Kidney (tissue), 13 donors: ENCODE measurements at regions not wholly inside any gene's neighbourhood (a gene's known extent, or its start where the extent isn't known, plus 50 kb on each side); places are given as distances from the start of the nearest gene placed in this dataset.
"Not testable (repeated sequence)": the region's sequence is repeated elsewhere in the genome, so short reads cannot be mapped to it uniquely, and the experiment has no call there.

ENCODE experiments used
- DNase-seq, 5 donors: peaks; one replicate each; pipeline ENCODE4 v3.0.0-alpha.2; 2013 to 2020
- FAIRE-seq: peaks from 2 replicates; lab custom pipeline; 2012; peaks lifted over from hg19 to GRCh38; lab: Jason Lieb, UNC
- H3K27ac ChIP-seq, 2 donors: one replicate each; pipeline ENCODE4 v1.7.0; 2013; ENCODE audit warnings: low read depth in 2 of 2, low read length in 2 of 2, inconsistent platforms in 1 of 2
- H3K27me3 ChIP-seq: one replicate; pipeline ENCODE4 v1.7.1; 2013; ENCODE audit warnings: low read length, inconsistent platforms; ENCODE audit not compliant: control insufficient read depth, insufficient read depth
- H3K36me3 ChIP-seq, 3 donors: one replicate each; pipeline versions ENCODE4 v1.7.0 to v1.7.1; 2013; ENCODE audit warnings: low read length in 3 of 3, control low read depth in 1 of 3, inconsistent platforms in 1 of 3; ENCODE audit not compliant: insufficient read depth in 3 of 3, control insufficient read depth in 2 of 3
- H3K4me1 ChIP-seq, 3 donors: one replicate each; pipeline versions ENCODE4 v1.7.0 to v1.7.1; 2013; ENCODE audit warnings: low read length in 3 of 3, inconsistent platforms in 1 of 3, low read depth in 1 of 3; ENCODE audit not compliant: control insufficient read depth in 2 of 3, insufficient read depth in 2 of 3
- H3K4me3 ChIP-seq, 3 donors: one replicate each; pipeline versions ENCODE4 v1.7.0 to v1.8.1; 2013; ENCODE audit warnings: low read length in 3 of 3, control low read depth in 1 of 3, inconsistent platforms in 1 of 3
- H3K9ac ChIP-seq, 3 donors: one replicate each; pipeline versions ENCODE4 v1.7.0 to v1.7.1; 2013; ENCODE audit warnings: low read length in 3 of 3, control low read depth in 1 of 3, inconsistent platforms in 1 of 3
- H3K9me3 ChIP-seq, 3 donors: one replicate each; pipeline versions ENCODE4 v1.7.0 to v1.7.1; 2013; ENCODE audit warnings: low read length in 3 of 3, control low read depth in 1 of 3, inconsistent platforms in 1 of 3; ENCODE audit not compliant: control insufficient read depth in 2 of 3, insufficient read depth in 1 of 3
- CTCF ChIP-seq: IDR thresholded peaks from 3 replicates; pipeline ENCODE4 v1.5.1; 2012; ENCODE audit warnings: mild to moderate bottlenecking, moderate library complexity, borderline replicate concordance; ENCODE audit not compliant: insufficient read depth; ENCODE audit errors: extremely low read depth
- intact Hi-C: fragments of 100-400 bp; cut with DNase I; formaldehyde crosslinking; loops from one replicate; pipeline ENCODE4 v1.11.1; 2022
- donor health status: control.
- donor health status: control.
- donor health status: control.
- donor health status: control.
- donor health status: control.
- donor health status: DM: yes; HTN: yes; CAD: no.
- donor health status: Normal renal cell carcinoma (clear cell type).

GRCh38 chr14:105890474-105891220, 364.3 kb downstream of the TMEM121 start:
- peak in 2 of 5 donors; percentile 13 to 55 for DNase-seq
- FAIRE-seq = no peak
- TF ChIP-seq CTCF = no peak
- H3K9me3 ChIP-seq = no peaks in the 10 kb centered on the region
- H3K4me1 ChIP-seq = no peaks in the 10 kb centered on the region
- H3K36me3 ChIP-seq = no peaks in the 10 kb centered on the region
- H3K4me3 ChIP-seq = no peak overlapping the region
- H3K27me3 ChIP-seq = no peaks in the 10 kb centered on the region
- H3K9ac ChIP-seq = no peak overlapping the region
- intact Hi-C loops = no loop called here
- no peak overlapping the region for H3K27ac ChIP-seq

- Histone ChIP-seq H3K4me3 (no peak overlapping the region), H3K36me3 (no peaks in the 10 kb centered on the region), H3K4me1 (no peaks in the 10 kb centered on the region), H3K9ac (no peak overlapping the region), H3K27ac (no peak overlapping the region), H3K27me3 (no peaks in the 10 kb centered on the region), H3K9me3 (no peaks in the 10 kb centered on the region)
- DNase-seq (peak in 1 of 5 donors; percentile 46), FAIRE-seq (no peak)
- intact Hi-C loops = no loop called here
- TF ChIP-seq CTCF = no peak
Observed at GRCh38 chr14:105891221-105891602, 364.8 kb downstream of the TMEM121 start.

GRCh38 chr14:105891631-105892452, 365.5 kb downstream of the TMEM121 start:
- H3K4me3 ChIP-seq = no peak overlapping the region
- DNase-seq = peak in 1 of 5 donors; percentile 58
- no peak for FAIRE-seq
- no peaks in the 10 kb centered on the region for H3K27me3 ChIP-seq
- no peak overlapping the region for H3K27ac ChIP-seq
- intact Hi-C loops = no loop called here
- no peak overlapping the region for H3K9ac ChIP-seq
- no peaks in the 10 kb centered on the region for H3K4me1 ChIP-seq
- H3K36me3 ChIP-seq = no peaks in the 10 kb centered on the region
- no peaks in the 10 kb centered on the region for H3K9me3 ChIP-seq
- TF ChIP-seq CTCF = no peak

GRCh38 chr14:105892453-105893441, 366.4 kb downstream of the TMEM121 start:
- H3K36me3 ChIP-seq, H3K9me3 ChIP-seq, H3K4me1 ChIP-seq, H3K27ac ChIP-seq, H3K9ac ChIP-seq, FAIRE-seq, H3K27me3 ChIP-seq, H3K4me3 ChIP-seq, intact Hi-C loops: not testable (repeated sequence)
- peak in 1 of 5 donors; percentile 65 for DNase-seq

- H3K9ac ChIP-seq, FAIRE-seq, H3K27me3 ChIP-seq, H3K36me3 ChIP-seq, H3K9me3 ChIP-seq, intact Hi-C loops, H3K4me3 ChIP-seq, H3K4me1 ChIP-seq, H3K27ac ChIP-seq: not testable (repeated sequence)
- DNase-seq = peak in 1 of 5 donors; percentile 49
Observed at GRCh38 chr14:105893686-105894085, 367.3 kb downstream of the TMEM121 start.
